ENCODE measurements at regions not wholly inside any gene's neighbourhood (a gene's known extent, or its start where the extent isn't known, plus 50 kb on each side); places are given as distances from the start of the nearest gene placed in this dataset.

- no peak for DNase-seq
- TF ChIP-seq CTCF (IDR thresholded peaks at IDR 0.05), result no peak
- peaks cover 0 to 1% (median 0%) of the 10 kb centered on the region in 3 donors for H3K27me3 Mint-ChIP-seq (ENCODE audit: low read depth in 3 of 3)
- H3K27ac Mint-ChIP-seq, result no peak overlapping the region
- Histone ChIP-seq H3K4me2 (replicated peaks; ENCODE audit: extremely low read depth, low read length, poor library complexity, severe bottlenecking) (no peak overlapping the region), H4K20me1 (ENCODE audit: insufficient read depth, low read length) (no peaks in the 10 kb centered on the region), H3K27ac (ENCODE audit: low read depth in 1 of 2, low read length in 2 of 2) (no peak overlapping the region), H3K36me3 (replicated peaks in 1 of 2; ENCODE audit: control insufficient read depth in 1 of 2, insufficient read depth in 2 of 2, low read length in 2 of 2) (no peaks in the 10 kb centered on the region), H3K27me3 (ENCODE audit: control insufficient read depth in 2 of 2, insufficient read depth in 2 of 2, low read length in 2 of 2) (no peaks in the 10 kb centered on the region), H3K4me1 (ENCODE audit: control insufficient read depth in 1 of 2, insufficient read depth in 2 of 2, low read length in 2 of 2) (no peaks in the 10 kb centered on the region), H3K9ac (ENCODE audit: insufficient read depth, low read length, poor library complexity, severe bottlenecking) (no peak overlapping the region), H3K9me3 (replicated peaks in 1 of 2; ENCODE audit: control insufficient read depth in 1 of 2, insufficient read depth in 1 of 2, low read length in 2 of 2) (peaks cover 0 to 7% of the 10 kb centered on the region in 2 donors), H2AFZ (ENCODE audit: insufficient read depth, low read depth, low read length, poor library complexity, severe bottlenecking) (no peak overlapping the region), H3K79me2 (ENCODE audit: insufficient read depth, low read length) (no peaks in the 10 kb centered on the region), H3K4me3 (replicated peaks in 1 of 3; ENCODE audit: low read depth in 2 of 3, low read length in 3 of 3) (no peak overlapping the region)
- intact Hi-C loops (cut with micrococcal nuclease), result no loop called here
- no peak overlapping the region for H3K4me3 Mint-ChIP-seq
- no peaks in the 10 kb centered on the region for H3K4me1 Mint-ChIP-seq
- WGBS (ENCODE audit: insufficient coverage), result no CpG with 5 or more reads among the region's 2 CpGs
- H3K36me3 Mint-ChIP-seq, result no peaks in the 10 kb centered on the region
- H3K9me3 Mint-ChIP-seq, result peaks cover 0 to 4% (median 2%) of the 10 kb centered on the region in 7 donors
Measured at GRCh38 chr6:19135706-19136105, 701.5 kb upstream of the ID4 start.

- Histone ChIP-seq H3K9ac (ENCODE audit: insufficient read depth, low read length, poor library complexity, severe bottlenecking) (no peak overlapping the region), H4K20me1 (ENCODE audit: insufficient read depth, low read length) (no peaks in the 10 kb centered on the region), H2AFZ (ENCODE audit: insufficient read depth, low read depth, low read length, poor library complexity, severe bottlenecking) (no peak overlapping the region), H3K4me2 (replicated peaks; ENCODE audit: extremely low read depth, low read length, poor library complexity, severe bottlenecking) (no peak overlapping the region), H3K79me2 (ENCODE audit: insufficient read depth, low read length) (no peaks in the 10 kb centered on the region), H3K9me3 (replicated peaks in 1 of 2; ENCODE audit: control insufficient read depth in 1 of 2, insufficient read depth in 1 of 2, low read length in 2 of 2) (peaks cover 0 to 7% of the 10 kb centered on the region in 2 donors), H3K36me3 (replicated peaks in 1 of 2; ENCODE audit: control insufficient read depth in 1 of 2, insufficient read depth in 2 of 2, low read length in 2 of 2) (no peaks in the 10 kb centered on the region), H3K4me3 (replicated peaks in 1 of 3; ENCODE audit: low read depth in 2 of 3, low read length in 3 of 3) (no peak overlapping the region), H3K27me3 (ENCODE audit: control insufficient read depth in 2 of 2, insufficient read depth in 2 of 2, low read length in 2 of 2) (no peaks in the 10 kb centered on the region), H3K4me1 (ENCODE audit: control insufficient read depth in 1 of 2, insufficient read depth in 2 of 2, low read length in 2 of 2) (no peaks in the 10 kb centered on the region), H3K27ac (ENCODE audit: low read depth in 1 of 2, low read length in 2 of 2) (no peak overlapping the region)
- Mint-ChIP-seq H3K9me3 (peaks cover 0 to 4% (median 3%) of the 10 kb centered on the region in 7 donors), H3K36me3 (no peaks in the 10 kb centered on the region), H3K4me3 (no peak overlapping the region), H3K4me1 (no peaks in the 10 kb centered on the region), H3K27me3 (ENCODE audit: low read depth in 3 of 3) (peaks cover 0 to 1% (median 0%) of the 10 kb centered on the region in 3 donors), H3K27ac (no peak overlapping the region)
- DNase-seq, result no peak
- TF ChIP-seq CTCF (IDR thresholded peaks at IDR 0.05), result no peak
- WGBS (ENCODE audit: insufficient coverage), result 94% methylated on average over 2 of the region's 4 CpGs
- intact Hi-C loops (cut with micrococcal nuclease), result no loop called here
Measured at GRCh38 chr6:19137505-19137904, 699.7 kb upstream of the ID4 start.

Data from CD14-positive monocyte (primary cell).